HG02588 (cell line): ENCODE measurements at regions not wholly inside any gene's neighbourhood (a gene's known extent, or its start where the extent isn't known, plus 50 kb on each side); places are given as distances from the start of the nearest gene placed in this dataset.
"Not testable (repeated sequence)": the region's sequence is repeated elsewhere in the genome, so short reads cannot be mapped to it uniquely, and the experiment has no call there.

Experiments used
- ATAC-seq: cut with Tn5 transposase; IDR thresholded peaks from one replicate; pipeline ENCODE4 v1.9.1; 2021; ENCODE audit warnings: mild to moderate bottlenecking, moderate library complexity; ENCODE audit not compliant: unreplicated experiment

GRCh38 chr11:106551744-106552673 is 466.3 kb downstream of the GUCY1A2 start:
- no peak for ATAC-seq

- ATAC-seq, result no peak
Observed at GRCh38 chr11:106552694-106553203, 465.5 kb downstream of the GUCY1A2 start.

GRCh38 chr11:106553304-106553703 is 465.0 kb downstream of the GUCY1A2 start:
- no peak for ATAC-seq

GRCh38 chr11:106555566-106556250 is 462.6 kb downstream of the GUCY1A2 start:
- ATAC-seq, result not testable (repeated sequence)

GRCh38 chr11:106565326-106565725 is 452.9 kb downstream of the GUCY1A2 start:
- ATAC-seq, result no peak

GRCh38 chr11:106568632-106569031 is 449.6 kb downstream of the GUCY1A2 start:
- ATAC-seq, result no peak

- ATAC-seq, result not testable (repeated sequence)
Observed at GRCh38 chr11:106577384-106577783, 440.9 kb downstream of the GUCY1A2 start.

- ATAC-seq, result no peak
Observed at GRCh38 chr11:106581399-106581798, 436.9 kb downstream of the GUCY1A2 start.

- no peak for ATAC-seq
Observed at GRCh38 chr11:106585061-106585460, 433.2 kb downstream of the GUCY1A2 start.

- ATAC-seq, result no peak
Observed at GRCh38 chr11:106594751-106595351, 423.4 kb downstream of the GUCY1A2 start.

GRCh38 chr11:106601684-106602297 is 416.5 kb downstream of the GUCY1A2 start:
- no peak for ATAC-seq

GRCh38 chr11:106608677-106609076 is 409.6 kb downstream of the GUCY1A2 start:
- ATAC-seq, result no peak

GRCh38 chr11:106614262-106614661 is 404.0 kb downstream of the GUCY1A2 start:
- no peak for ATAC-seq

- no peak for ATAC-seq
Observed at GRCh38 chr11:106619320-106619990, 398.8 kb downstream of the GUCY1A2 start.

GRCh38 chr11:106621484-106621883 is 396.8 kb downstream of the GUCY1A2 start:
- no peak for ATAC-seq
